HL-60 (cell line): ENCODE measurements at regions not wholly inside any gene's neighbourhood (a gene's known extent, or its start where the extent isn't known, plus 50 kb on each side); places are given as distances from the start of the nearest gene placed in this dataset.

Experiments
- DNase-seq, 2 experiments: peaks; one replicate each; pipeline ENCODE4 v3.0.0-alpha.2; 2010 to 2020; ENCODE audit warnings: low read depth in 1 of 2, low spot score in 1 of 2
- H3K27ac ChIP-seq: fragments of 250-450 bp; sonication (Bioruptor Pico); replicated peaks from 2 replicates; pipeline ENCODE4 v1.5.1; 2020; ENCODE audit warnings: mild to moderate bottlenecking, moderate library complexity
- H3K27me3 ChIP-seq: fragments of 250-450 bp; sonication (Bioruptor Pico); 2 replicates; pipeline ENCODE4 v1.5.1; 2021; ENCODE audit warnings: mild to moderate bottlenecking, moderate library complexity; ENCODE audit not compliant: insufficient read depth, poor library complexity, severe bottlenecking
- H3K4me3 ChIP-seq: replicated peaks from 2 replicates; pipeline ENCODE4 v1.5.1; 2011; ENCODE audit warnings: mild to moderate bottlenecking, control low read depth, low read length; ENCODE audit not compliant: insufficient read depth
- CTCF ChIP-seq: IDR thresholded peaks from one replicate; pipeline ENCODE4 v1.5.1; 2011; ENCODE audit warnings: low read length, control low read depth, inconsistent platforms; ENCODE audit not compliant: insufficient read depth
- GABPA ChIP-seq: IDR thresholded peaks from 2 replicates; pipeline ENCODE4 v1.6.1; 2012; ENCODE audit warnings: low read depth
- POLR2AphosphoS5 ChIP-seq: IDR thresholded peaks from 2 replicates; pipeline ENCODE4 v1.6.1; 2012; ENCODE audit warnings: low read depth
- REST ChIP-seq: IDR thresholded peaks from 2 replicates; pipeline ENCODE4 v1.6.1; 2012; ENCODE audit warnings: low read depth; ENCODE audit not compliant: insufficient replicate concordance
- SPI1 ChIP-seq: IDR thresholded peaks from 2 replicates; pipeline ENCODE4 v1.6.1; 2012; ENCODE audit warnings: low read depth, mild to moderate bottlenecking, borderline replicate concordance

GRCh38 chr12:4206470-4206869 lies 67.1 kb upstream of the CCND2 start:
- TF ChIP-seq POLR2AphosphoS5 (no peak), SPI1 (no peak), REST (no peak), GABPA (no peak), CTCF (no peak)
- Histone ChIP-seq H3K27me3 (no peaks in the 10 kb centered on the region), H3K27ac (no peak overlapping the region)

GRCh38 chr12:4203772-4204376 lies 69.7 kb upstream of the CCND2 start:
- Histone ChIP-seq H3K27ac (peak overlapping the region; percentile 68), H3K27me3 (no peaks in the 10 kb centered on the region), H3K4me3 (peak overlapping the region; percentile 9)
- TF ChIP-seq POLR2AphosphoS5 (no peak), SPI1 (peak; percentile 36; the same call in 1 of the 2 replicates)
- DNase-seq, result peak in 1 of 2 experiments; percentile 64

More at GRCh38 chr12:4206470-4206869, 67.1 kb upstream of the CCND2 start:
- DNase-seq, result no peak
- H3K4me3 ChIP-seq, result no peak overlapping the region

GRCh38 chr12:4202918-4203317 lies 70.6 kb upstream of the CCND2 start:
- no peak for DNase-seq
- H3K27me3 ChIP-seq, result no peaks in the 10 kb centered on the region
- peak overlapping the region; percentile 68 for H3K27ac ChIP-seq
- TF ChIP-seq SPI1, result no peak
- TF ChIP-seq REST, result no peak
- no peak for TF ChIP-seq GABPA
- no peak for TF ChIP-seq CTCF
- TF ChIP-seq POLR2AphosphoS5, result no peak
- H3K4me3 ChIP-seq, result no peak overlapping the region

- H3K27me3 ChIP-seq, result no peaks in the 10 kb centered on the region
- TF ChIP-seq SPI1 (peak; percentile 35; the same call in 1 of the 2 replicates), CTCF (no peak)
- peak overlapping the region; percentile 68 for H3K27ac ChIP-seq
- no peak overlapping the region for H3K4me3 ChIP-seq
- DNase-seq, result peak in 1 of 2 experiments; percentile 83
Measured at GRCh38 chr12:4202487-4202886, 71.1 kb upstream of the CCND2 start.
